Neural cell (in vitro differentiated cells): ENCODE measurements at regions not wholly inside any gene's neighbourhood (a gene's known extent, or its start where the extent isn't known, plus 50 kb on each side); places are given as distances from the start of the nearest gene placed in this dataset.

Source experiments
- H2AFZ ChIP-seq: fragments of 200-600, 300-800 bp; sonication (generic), shearing (Covaris generic); 2 replicates; pipeline ENCODE4 v1.6.0; 2014; ENCODE audit warnings: low read depth, mild to moderate bottlenecking, antibody characterized with exemption, low read length, moderate library complexity
- H3F3A ChIP-seq: fragments of 200-600 bp; shearing (Covaris generic); 2 replicates; pipeline ENCODE4 v1.6.1; 2016; ENCODE audit warnings: mild to moderate bottlenecking, moderate library complexity, mixed read lengths, antibody characterized with exemption, low read length; ENCODE audit not compliant: insufficient read depth, poor library complexity, severe bottlenecking
- H3K27ac ChIP-seq: fragments of 200-600, 300-800 bp; sonication (generic), shearing (Covaris generic); 2 replicates; pipeline ENCODE4 v1.5.1; 2014; ENCODE audit warnings: mild to moderate bottlenecking, low read length, moderate library complexity
- H3K27me3 ChIP-seq: fragments of 300-800, 200-600 bp; sonication (generic), shearing (Covaris generic); 2 replicates; pipeline ENCODE4 v1.6.0; 2014; ENCODE audit warnings: mild to moderate bottlenecking, low read depth, low read length, moderate library complexity; ENCODE audit not compliant: insufficient read depth
- H3K36me3 ChIP-seq: fragments of 300-800, 200-600 bp; sonication (generic), shearing (Covaris generic); 2 replicates; pipeline ENCODE4 v1.5.1; 2014; ENCODE audit warnings: mild to moderate bottlenecking, antibody characterized with exemption, low read length, moderate library complexity; ENCODE audit not compliant: insufficient read depth
- H3K4me2 ChIP-seq: fragments of 300-800, 200-600 bp; sonication (generic), shearing (Covaris generic); 2 replicates; pipeline ENCODE4 v1.6.0; 2014; ENCODE audit warnings: mild to moderate bottlenecking, low read length
- H3K4me3 ChIP-seq: fragments of 300-800, 200-600 bp; sonication (generic), shearing (Covaris generic); 2 replicates; pipeline ENCODE4 v1.5.1; 2014; ENCODE audit warnings: mild to moderate bottlenecking, low read length, moderate library complexity
- H3K79me2 ChIP-seq: fragments of 200-600 bp; shearing (Covaris generic); replicated peaks from 2 replicates; pipeline ENCODE4 v1.6.0; 2014; ENCODE audit warnings: mild to moderate bottlenecking, low read length, moderate library complexity; ENCODE audit not compliant: insufficient read depth
- H3K9ac ChIP-seq: fragments of 300-800, 200-600 bp; sonication (generic), shearing (Covaris generic); 2 replicates; pipeline ENCODE4 v1.6.1; 2016; ENCODE audit warnings: mild to moderate bottlenecking, low read length, mixed read lengths
- H3K9me2 ChIP-seq: fragments of 200-600 bp; shearing (Covaris generic); 2 replicates; pipeline ENCODE4 v1.6.1; 2016; ENCODE audit warnings: mild to moderate bottlenecking, low read length, mixed read lengths; ENCODE audit not compliant: insufficient read depth
- H3K9me3 ChIP-seq: fragments of 200-600, 300-800 bp; sonication (generic), shearing (Covaris generic); 2 replicates; pipeline ENCODE4 v1.6.1; 2016; ENCODE audit warnings: mild to moderate bottlenecking, mixed run types, low read length, moderate library complexity, mixed read lengths
- H4K20me1 ChIP-seq: fragments of 200-600 bp; shearing (Covaris generic); 2 replicates; pipeline ENCODE4 v1.6.1; 2016; ENCODE audit warnings: mild to moderate bottlenecking, mixed run types; ENCODE audit not compliant: insufficient read depth
- EP300 ChIP-seq: fragments of 450-650 bp; conservative IDR thresholded peaks from 2 replicates; pipeline ENCODE4 v1.6.1; 2014; ENCODE audit warnings: antibody characterized with exemption, mild to moderate bottlenecking, moderate library complexity; ENCODE audit not compliant: poor library complexity, severe bottlenecking
- EZH2 ChIP-seq: fragments of 200-600, 300-800 bp; shearing (Covaris generic), sonication (generic); IDR thresholded peaks from 2 replicates; pipeline ENCODE4 v1.6.1; 2014; ENCODE audit warnings: antibody characterized with exemption, low read length, borderline replicate concordance, mild to moderate bottlenecking; ENCODE audit not compliant: insufficient read depth, poor library complexity, severe bottlenecking
- MXI1 ChIP-seq: fragments of 450-650 bp; conservative IDR thresholded peaks from 2 replicates; pipeline ENCODE4 v1.6.1; 2014; ENCODE audit warnings: antibody characterized with exemption, mild to moderate bottlenecking; ENCODE audit not compliant: poor library complexity, severe bottlenecking
- POLR2AphosphoS5 ChIP-seq: IDR thresholded peaks from 2 replicates; pipeline ENCODE4 v1.6.1; 2012
- RAD21 ChIP-seq: fragments of 450-650 bp; conservative IDR thresholded peaks from 2 replicates; pipeline ENCODE4 v1.6.1; 2014; ENCODE audit warnings: antibody characterized with exemption, mild to moderate bottlenecking, moderate library complexity
- SMC3 ChIP-seq: fragments of 450-650 bp; conservative IDR thresholded peaks from 2 replicates; pipeline ENCODE4 v1.6.1; 2014; ENCODE audit warnings: antibody characterized with exemption, mild to moderate bottlenecking, moderate library complexity; ENCODE audit not compliant: poor library complexity
- TAF1 ChIP-seq: IDR thresholded peaks from 2 replicates; pipeline ENCODE4 v1.6.1; 2012; ENCODE audit warnings: low read depth
- TF ChIP-seq, protein P1 (sequence below): fragments of 450-650 bp; IDR thresholded peaks from 2 replicates; pipeline ENCODE4 v1.5.1; 2014; ENCODE audit warnings: antibody characterized with exemption, mild to moderate bottlenecking, moderate library complexity; ENCODE audit not compliant: poor library complexity, severe bottlenecking
- TF ChIP-seq, protein P2 (sequence below): IDR thresholded peaks from 2 replicates; pipeline ENCODE4 v1.6.1; 2012; ENCODE audit warnings: borderline replicate concordance

DNA sequence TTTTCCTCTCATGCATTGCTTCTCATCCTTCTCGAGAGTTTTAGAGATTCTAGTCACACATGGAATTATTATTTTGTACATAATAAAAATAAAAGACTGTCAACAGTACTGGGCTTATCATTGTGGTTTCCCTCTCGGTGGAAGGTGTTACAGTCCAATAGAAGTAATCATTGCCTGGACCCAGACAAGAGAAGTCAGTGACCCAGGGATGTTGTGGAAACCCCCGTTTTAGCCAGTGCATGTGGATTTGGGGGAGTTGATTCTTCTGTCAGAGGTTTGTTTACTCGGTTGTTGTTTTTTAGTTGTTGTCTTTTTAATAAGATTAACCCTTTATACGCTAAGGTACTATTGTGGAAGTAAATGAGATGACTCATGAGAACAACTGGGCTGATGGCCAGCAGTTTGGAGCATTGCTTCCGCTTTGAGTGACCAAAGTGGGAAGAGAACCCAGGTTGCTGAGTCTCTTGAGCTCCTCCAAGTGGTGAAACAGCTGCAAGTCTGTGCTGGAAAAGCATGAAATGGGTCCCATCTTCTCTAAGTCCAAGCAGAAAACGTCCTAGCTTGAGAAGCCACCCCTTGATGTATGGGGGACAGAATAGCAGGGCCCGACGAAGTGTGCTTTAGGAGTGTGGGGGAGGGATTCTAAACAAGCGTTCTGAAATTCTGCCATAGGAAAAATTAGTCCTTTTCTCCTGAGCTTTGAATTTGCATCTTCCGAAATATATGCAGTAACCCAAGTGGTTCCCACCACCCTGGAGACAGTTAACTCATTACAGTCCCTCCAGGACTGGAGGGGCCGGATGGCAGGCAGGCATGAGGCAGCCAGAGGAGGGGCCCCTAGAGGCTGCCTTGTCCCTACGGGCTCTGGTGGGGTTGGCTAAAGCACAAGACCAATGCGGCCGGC lies 61.8 kb upstream of the GPR45 start:
- Histone ChIP-seq H2AFZ (no peak overlapping the region), H3K27ac (no peak overlapping the region), H4K20me1 (no peaks in the 10 kb centered on the region), H3K27me3 (no peaks in the 10 kb centered on the region), H3K4me3 (no peak overlapping the region), H3K9me3 (no peaks in the 10 kb centered on the region), H3K9ac (no peak overlapping the region), H3K36me3 (no peaks in the 10 kb centered on the region), H3K4me2 (no peak overlapping the region), H3K79me2 (no peaks in the 10 kb centered on the region), H3K9me2 (no peaks in the 10 kb centered on the region), H3F3A (no peaks in the 10 kb centered on the region)
- TF ChIP-seq POLR2AphosphoS5, result no peak
- TF ChIP-seq TAF1, result no peak
- TF ChIP-seq, protein P1, sequence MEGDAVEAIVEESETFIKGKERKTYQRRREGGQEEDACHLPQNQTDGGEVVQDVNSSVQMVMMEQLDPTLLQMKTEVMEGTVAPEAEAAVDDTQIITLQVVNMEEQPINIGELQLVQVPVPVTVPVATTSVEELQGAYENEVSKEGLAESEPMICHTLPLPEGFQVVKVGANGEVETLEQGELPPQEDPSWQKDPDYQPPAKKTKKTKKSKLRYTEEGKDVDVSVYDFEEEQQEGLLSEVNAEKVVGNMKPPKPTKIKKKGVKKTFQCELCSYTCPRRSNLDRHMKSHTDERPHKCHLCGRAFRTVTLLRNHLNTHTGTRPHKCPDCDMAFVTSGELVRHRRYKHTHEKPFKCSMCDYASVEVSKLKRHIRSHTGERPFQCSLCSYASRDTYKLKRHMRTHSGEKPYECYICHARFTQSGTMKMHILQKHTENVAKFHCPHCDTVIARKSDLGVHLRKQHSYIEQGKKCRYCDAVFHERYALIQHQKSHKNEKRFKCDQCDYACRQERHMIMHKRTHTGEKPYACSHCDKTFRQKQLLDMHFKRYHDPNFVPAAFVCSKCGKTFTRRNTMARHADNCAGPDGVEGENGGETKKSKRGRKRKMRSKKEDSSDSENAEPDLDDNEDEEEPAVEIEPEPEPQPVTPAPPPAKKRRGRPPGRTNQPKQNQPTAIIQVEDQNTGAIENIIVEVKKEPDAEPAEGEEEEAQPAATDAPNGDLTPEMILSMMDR, result no peak
- TF ChIP-seq, protein P2, sequence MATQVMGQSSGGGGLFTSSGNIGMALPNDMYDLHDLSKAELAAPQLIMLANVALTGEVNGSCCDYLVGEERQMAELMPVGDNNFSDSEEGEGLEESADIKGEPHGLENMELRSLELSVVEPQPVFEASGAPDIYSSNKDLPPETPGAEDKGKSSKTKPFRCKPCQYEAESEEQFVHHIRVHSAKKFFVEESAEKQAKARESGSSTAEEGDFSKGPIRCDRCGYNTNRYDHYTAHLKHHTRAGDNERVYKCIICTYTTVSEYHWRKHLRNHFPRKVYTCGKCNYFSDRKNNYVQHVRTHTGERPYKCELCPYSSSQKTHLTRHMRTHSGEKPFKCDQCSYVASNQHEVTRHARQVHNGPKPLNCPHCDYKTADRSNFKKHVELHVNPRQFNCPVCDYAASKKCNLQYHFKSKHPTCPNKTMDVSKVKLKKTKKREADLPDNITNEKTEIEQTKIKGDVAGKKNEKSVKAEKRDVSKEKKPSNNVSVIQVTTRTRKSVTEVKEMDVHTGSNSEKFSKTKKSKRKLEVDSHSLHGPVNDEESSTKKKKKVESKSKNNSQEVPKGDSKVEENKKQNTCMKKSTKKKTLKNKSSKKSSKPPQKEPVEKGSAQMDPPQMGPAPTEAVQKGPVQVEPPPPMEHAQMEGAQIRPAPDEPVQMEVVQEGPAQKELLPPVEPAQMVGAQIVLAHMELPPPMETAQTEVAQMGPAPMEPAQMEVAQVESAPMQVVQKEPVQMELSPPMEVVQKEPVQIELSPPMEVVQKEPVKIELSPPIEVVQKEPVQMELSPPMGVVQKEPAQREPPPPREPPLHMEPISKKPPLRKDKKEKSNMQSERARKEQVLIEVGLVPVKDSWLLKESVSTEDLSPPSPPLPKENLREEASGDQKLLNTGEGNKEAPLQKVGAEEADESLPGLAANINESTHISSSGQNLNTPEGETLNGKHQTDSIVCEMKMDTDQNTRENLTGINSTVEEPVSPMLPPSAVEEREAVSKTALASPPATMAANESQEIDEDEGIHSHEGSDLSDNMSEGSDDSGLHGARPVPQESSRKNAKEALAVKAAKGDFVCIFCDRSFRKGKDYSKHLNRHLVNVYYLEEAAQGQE, result no peak
- no peak for TF ChIP-seq RAD21
- no peak for TF ChIP-seq EP300
- TF ChIP-seq SMC3, result no peak
- TF ChIP-seq MXI1, result no peak
- TF ChIP-seq EZH2, result no peak

DNA sequence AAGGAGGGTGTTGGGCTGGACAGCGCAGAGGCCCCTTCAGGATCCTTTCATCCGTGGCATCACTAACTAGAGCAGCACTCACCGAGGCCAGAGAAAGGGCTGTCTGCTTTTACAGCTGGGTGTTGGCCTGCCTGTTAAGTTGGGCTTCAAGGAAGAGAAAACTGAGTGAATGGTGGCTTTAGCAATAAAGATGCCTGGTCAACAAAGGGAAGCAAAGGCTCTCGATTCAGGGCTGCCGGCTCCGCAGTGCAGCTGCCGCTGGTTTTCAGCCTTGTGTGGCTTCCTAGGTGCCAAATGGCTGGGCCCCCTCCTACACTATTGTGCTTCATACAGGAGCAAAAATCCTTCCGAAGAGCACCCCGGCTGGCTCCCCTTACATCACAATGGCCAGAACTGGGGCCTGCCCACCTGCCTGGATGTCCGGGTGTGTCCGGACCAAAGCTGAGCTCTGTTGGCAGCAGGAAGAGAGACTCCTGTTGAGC lies 61.0 kb upstream of the GPR45 start:
- TF ChIP-seq, protein P1, result no peak
- TF ChIP-seq, protein P2, result no peak
- no peak for TF ChIP-seq TAF1
- TF ChIP-seq EZH2, result no peak
- no peak for TF ChIP-seq RAD21
- TF ChIP-seq MXI1, result no peak
- TF ChIP-seq SMC3, result no peak
- TF ChIP-seq EP300, result no peak
- TF ChIP-seq POLR2AphosphoS5, result no peak
- Histone ChIP-seq H3K9me2 (no peaks in the 10 kb centered on the region), H3K79me2 (no peaks in the 10 kb centered on the region), H3K9me3 (no peaks in the 10 kb centered on the region), H3K36me3 (no peaks in the 10 kb centered on the region), H2AFZ (no peak overlapping the region), H3K4me2 (no peak overlapping the region), H4K20me1 (no peaks in the 10 kb centered on the region), H3K27ac (no peak overlapping the region), H3K4me3 (no peak overlapping the region), H3K9ac (no peak overlapping the region), H3F3A (no peaks in the 10 kb centered on the region), H3K27me3 (no peaks in the 10 kb centered on the region)
